IMR-90 (cell line): ENCODE measurements at regions not wholly inside any gene's neighbourhood (a gene's known extent, or its start where the extent isn't known, plus 50 kb on each side); places are given as distances from the start of the nearest gene placed in this dataset.

Experiments
- CTCF ChIP-seq: conservative IDR thresholded peaks from 2 replicates; pipeline ENCODE4 v1.5.1; 2012; ENCODE audit warnings: mild to moderate bottlenecking, low read depth, low read length, improper control_type of control experiment
- POLR2A ChIP-seq: IDR thresholded peaks from 2 replicates; pipeline ENCODE4 v1.6.1; 2012; ENCODE audit warnings: mild to moderate bottlenecking, low read depth, low read length
- RAD21 ChIP-seq: IDR thresholded peaks from 2 replicates; pipeline ENCODE4 v1.6.1; 2012; ENCODE audit warnings: low read length, improper control_type of control experiment
- RCOR1 ChIP-seq: IDR thresholded peaks from 2 replicates; pipeline ENCODE4 v1.6.1; 2012; ENCODE audit warnings: mild to moderate bottlenecking, low read length, improper control_type of control experiment; ENCODE audit not compliant: insufficient replicate concordance
- TF ChIP-seq, protein P1 (sequence below): fragments of 150-350 bp; IDR thresholded peaks from 2 replicates; pipeline ENCODE4 v1.6.1; 2016; ENCODE audit warnings: low read depth, mild to moderate bottlenecking, low read length, moderate library complexity, borderline replicate concordance

GRCh38 chr5:179405054-179405416 is 59.8 kb upstream of the ADAMTS2 start:
- TF ChIP-seq CTCF (no peak), RAD21 (no peak), POLR2A (no peak), RCOR1 (no peak)
- TF ChIP-seq, protein P1, sequence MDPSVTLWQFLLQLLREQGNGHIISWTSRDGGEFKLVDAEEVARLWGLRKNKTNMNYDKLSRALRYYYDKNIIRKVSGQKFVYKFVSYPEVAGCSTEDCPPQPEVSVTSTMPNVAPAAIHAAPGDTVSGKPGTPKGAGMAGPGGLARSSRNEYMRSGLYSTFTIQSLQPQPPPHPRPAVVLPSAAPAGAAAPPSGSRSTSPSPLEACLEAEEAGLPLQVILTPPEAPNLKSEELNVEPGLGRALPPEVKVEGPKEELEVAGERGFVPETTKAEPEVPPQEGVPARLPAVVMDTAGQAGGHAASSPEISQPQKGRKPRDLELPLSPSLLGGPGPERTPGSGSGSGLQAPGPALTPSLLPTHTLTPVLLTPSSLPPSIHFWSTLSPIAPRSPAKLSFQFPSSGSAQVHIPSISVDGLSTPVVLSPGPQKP, result no peak
